Brain pericyte (primary cell): ENCODE measurements at regions not wholly inside any gene's neighbourhood (a gene's known extent, or its start where the extent isn't known, plus 50 kb on each side); places are given as distances from the start of the nearest gene placed in this dataset.
A peak's percentile ranks its signal among the peaks of the same experiment; 100 is the strongest.
"Not testable (repeated sequence)": the region's sequence is repeated elsewhere in the genome, so short reads cannot be mapped to it uniquely, and the experiment has no call there.

ENCODE experiments used
- DNase-seq: peaks from one replicate; pipeline ENCODE4 v3.0.0-alpha.2; 2012; ENCODE audit warnings: low read depth, low spot score

DNA sequence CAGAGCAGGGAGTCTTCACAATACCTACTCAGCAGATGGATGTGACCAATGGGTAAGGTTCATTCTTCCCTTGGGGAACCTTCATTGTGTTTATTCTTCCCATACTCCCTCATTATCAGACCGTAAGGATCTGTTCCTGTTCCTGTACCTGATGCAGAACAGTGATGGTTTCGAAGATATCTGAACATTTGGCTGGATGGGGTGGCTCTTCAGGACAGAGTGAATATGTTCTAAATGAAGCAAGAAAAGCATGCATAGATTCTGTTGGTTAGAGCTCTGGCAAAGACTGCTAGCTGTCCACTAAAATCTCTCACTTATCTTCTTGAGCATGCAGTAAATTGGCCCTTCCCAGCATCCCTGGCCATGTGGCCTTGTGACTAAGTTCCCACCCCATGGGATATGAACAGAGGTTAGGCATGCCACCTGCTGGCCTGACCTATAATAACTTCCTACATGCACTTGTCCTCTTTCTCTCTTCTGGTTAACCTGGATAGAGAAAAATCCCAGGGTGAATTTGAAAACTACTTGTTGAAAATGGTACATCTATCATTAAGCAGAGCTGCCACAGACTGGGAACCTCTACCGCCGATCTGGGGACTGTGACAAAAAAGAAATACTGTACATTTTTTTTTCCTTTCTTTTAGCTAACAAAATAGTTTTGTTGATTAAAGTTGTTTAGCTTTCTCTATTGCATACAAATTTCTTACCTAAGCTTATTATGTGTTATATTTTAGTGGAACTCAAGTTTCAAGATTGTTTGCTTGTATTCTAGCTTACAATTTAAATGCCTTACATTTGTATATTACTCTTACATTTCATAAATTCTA is 60.0 kb upstream of the BANK1 start:
- peak; percentile 18 for DNase-seq

DNA sequence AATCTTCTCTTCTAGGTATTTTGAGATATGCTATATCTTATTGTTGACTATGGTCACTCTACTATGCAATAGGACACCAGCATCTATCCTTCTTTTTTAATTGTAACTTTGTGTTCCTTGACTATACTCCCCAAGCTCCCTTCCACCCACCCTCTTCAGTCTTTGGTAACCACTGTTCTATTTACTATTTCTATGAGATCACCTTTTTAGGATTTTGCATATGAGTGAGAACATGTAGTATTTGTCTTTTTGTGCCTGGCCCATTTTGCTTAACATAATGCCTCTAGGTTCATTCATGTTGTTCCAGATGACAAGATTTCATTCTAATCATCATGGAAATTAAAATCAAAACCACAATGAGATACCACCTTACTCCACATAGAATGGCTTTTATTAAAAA is 63.3 kb upstream of the BANK1 start:
- no peak for DNase-seq

DNA sequence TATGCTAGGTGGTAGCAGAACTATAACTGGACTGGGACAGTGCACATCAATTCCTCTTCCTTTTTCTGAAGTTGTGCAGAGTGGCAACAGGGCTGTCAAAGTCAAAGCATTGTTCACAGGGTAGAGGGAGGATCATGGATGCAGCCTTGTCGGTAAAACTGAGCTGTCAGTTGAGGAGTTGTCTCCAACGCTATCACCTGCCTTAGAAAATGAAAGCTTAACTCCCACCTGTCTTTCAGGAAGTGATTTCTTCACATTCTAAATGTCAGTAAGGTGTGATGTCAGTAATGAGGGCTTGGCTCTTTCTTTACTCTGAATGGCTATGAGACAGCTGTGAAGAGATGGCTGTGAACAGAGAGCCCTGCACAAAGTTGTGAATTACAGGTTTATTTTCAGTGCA is 66.4 kb upstream of the BANK1 start:
- DNase-seq, result no peak

GRCh38 chr4:101718810-101719209 is 71.7 kb upstream of the BANK1 start:
- no peak for DNase-seq

DNA sequence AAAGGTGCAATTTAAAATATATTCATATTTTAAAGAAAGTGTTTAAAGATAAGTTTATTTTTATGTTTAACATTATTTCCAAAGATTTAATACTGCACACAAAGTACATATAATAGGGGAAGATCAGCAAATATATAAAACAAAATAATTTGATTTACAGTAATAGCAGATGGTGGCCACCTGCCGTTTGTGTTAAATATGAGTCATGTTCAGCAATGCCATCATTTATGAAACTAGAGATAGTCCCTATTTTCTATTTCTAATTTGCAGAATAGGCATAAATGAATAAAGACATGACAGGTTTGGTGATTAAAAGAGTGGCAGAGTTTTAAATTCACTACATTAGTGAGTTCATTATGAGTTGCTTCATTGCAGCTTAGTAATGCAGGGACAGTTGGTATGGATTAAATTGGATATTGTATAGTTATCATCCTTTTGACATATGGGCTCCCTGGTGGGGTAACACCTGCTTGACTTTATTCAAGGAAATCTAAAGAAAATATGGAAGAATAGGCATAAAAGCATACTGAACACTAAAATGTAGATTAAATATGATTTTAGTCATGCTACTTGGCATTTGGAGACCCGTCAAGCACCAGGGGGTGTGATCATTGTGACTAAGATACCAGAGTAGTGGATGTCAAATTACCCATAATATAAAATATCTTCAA is 78.8 kb upstream of the BANK1 start:
- DNase-seq, result peak; percentile 13

GRCh38 chr4:101710806-101711205 is 79.7 kb upstream of the BANK1 start:
- DNase-seq, result no peak

DNA sequence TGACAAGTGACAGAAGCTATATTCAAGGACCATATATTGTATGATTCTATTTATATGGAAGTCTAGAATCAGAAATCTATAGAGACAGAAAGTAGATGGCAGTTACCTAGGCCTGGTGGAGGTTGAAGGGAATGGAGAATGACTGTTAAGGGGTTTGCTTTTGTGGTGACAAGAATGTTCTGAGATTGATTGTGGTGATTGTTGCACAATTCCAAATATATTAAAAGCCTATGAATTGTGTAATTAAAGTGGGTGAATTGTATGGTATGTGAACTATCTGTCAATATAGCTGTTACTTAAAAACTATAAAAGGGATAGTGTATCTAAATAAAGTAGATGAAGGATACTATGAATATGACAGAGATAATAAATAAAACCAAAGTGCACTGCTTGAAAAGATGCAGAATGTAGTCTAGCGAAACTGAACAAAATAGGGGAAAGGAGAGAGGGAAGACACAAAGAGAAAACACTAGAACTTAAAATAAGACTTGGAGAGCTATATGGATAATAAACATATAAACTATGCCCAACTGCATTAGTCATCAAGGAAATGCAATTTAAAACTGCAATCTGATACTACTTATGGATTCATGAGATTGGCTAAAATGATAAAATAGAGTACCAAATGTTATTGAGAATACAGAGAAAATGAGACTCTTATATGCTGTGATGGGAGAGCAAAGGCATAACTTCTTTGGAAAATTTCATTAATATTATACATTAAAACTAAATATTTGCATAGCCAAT is 82.1 kb upstream of the BANK1 start:
- no peak for DNase-seq

DNA sequence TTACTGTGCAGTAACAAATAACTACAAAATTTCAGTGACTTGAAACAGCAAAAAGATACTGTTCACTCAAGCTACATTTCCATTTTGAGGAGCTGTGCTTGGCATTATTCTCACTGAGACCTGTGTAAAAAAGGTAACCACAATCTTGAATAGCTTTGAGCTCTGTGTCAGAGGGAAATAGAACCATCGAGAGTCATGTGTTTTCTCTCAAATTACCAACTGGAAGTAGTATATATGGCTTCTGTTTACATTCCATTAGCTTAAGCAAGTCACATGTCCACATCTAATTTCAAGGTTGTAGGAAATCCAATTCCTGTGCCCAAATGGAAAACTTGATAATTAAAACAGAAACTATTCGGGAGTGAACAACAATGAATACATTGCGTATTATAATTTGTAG is 82.9 kb upstream of the BANK1 start:
- no peak for DNase-seq

DNA sequence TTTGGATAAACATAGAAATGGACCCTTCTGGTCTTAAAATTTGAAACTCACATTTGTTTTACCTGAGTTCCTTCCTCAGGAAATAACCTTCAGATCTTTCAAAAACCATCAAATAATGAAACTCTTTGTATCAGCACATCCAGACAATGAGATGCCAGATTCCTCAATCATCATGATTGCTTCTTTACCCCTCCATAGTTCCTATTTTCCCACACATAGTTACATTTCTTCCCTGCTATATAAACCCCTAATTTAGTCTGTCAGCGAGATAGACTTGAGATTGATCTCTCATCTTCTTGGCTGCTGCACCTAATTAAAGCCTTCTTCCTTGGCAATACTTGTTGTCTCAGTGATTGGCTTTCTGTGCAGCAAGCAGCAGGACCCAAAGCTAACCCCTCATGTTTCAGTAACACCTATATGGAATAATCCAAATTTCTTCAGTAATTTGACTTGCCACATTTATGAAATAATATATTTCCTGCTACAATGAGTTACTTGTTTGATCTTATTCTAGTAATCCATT is 83.9 kb upstream of the BANK1 start:
- no peak for DNase-seq

DNA sequence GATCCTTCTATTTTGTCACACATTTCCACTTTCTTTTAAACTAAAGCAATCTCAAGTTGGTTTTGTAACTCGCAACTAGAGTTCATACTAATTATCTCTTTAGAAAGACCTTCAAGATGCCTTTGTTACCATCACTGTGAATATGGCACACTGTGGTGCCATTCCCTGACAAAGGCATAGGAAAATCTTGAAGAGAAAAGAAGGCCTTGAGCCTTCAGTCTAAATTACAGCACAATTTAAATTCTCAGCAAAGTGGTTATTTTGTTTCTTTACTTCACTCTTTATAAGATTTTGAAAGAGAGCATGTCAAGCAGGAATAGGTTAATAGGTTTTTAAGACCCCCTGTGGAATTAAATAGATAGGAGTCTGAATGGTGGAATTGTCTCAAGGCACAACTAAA is 89.0 kb upstream of the BANK1 start:
- DNase-seq, result no peak

- DNase-seq, result no peak
These were observed 90.9 kb upstream of the BANK1 start for GRCh38 chr4:101699441-101700124.

DNA sequence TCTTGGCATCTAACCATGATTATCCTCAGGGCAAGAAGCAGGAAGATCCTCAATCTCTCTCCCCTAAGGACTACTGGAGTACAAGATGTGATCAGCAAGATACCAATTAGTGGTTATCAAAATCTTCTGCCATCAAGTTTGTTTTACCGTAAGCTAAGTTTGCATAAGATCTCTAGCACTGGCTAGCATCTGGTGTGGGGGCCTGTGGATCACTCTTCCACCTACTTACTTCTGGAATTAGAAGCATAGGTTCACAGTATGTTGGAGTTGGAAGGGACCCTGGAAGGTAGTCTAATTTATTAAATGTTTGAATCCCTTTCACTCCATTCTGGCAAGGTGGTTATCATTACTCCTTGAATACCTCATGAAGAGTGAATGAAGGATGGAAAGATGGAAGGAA is 93.3 kb upstream of the BANK1 start:
- DNase-seq, result no peak

- no peak for DNase-seq
These were observed 94.1 kb upstream of the BANK1 start for GRCh38 chr4:101696276-101697010.

DNA sequence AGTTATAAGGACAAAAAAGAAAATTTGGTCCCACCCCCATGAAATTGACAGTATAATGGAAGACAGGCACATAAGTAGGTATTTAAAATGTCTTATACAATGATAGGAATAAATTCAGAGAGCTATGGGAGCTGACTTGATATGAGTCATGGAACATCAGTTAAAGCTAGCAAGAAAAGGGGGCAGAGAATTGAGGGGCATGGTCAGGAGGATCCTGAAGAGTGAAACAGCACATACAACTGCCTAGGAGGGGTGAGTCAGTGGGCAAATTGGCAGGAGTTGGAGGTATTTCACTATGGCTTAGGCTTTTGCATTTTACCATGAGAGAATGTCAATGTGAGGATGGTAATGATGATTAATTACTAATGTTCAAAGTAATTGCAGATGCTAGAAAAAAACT is 95.4 kb upstream of the BANK1 start:
- DNase-seq, result no peak

GRCh38 chr4:101694403-101694802 is 96.1 kb upstream of the BANK1 start:
- DNase-seq, result not testable (repeated sequence)

GRCh38 chr4:101693842-101694398 is 96.6 kb upstream of the BANK1 start:
- DNase-seq, result no peak

GRCh38 chr4:101689220-101689619 is 101.3 kb upstream of the BANK1 start:
- no peak for DNase-seq

- no peak for DNase-seq
These were observed 105.4 kb upstream of the BANK1 start for GRCh38 chr4:101685126-101685525.

- no peak for DNase-seq
These were observed 107.6 kb upstream of the BANK1 start for GRCh38 chr4:101682946-101683345.

DNA sequence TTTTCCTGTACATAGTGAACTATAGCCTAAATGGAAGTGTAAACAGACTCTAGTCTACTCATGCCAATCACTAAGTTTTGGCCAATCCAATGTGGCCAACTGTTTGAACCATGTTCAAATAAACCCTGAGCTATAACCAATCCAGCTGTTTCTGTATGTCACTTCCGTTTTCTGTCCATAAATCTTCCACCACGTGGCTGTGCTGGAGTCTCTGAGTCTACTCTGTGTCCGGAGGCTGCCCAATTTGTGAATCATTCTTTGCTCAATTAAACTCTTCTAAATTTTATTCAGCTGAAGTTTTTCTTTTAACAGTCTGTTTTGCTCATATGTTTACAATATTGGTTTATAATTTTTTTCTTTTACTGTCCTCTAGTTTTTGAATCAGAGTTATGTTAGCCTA is 112.3 kb upstream of the BANK1 start:
- DNase-seq, result no peak

DNA sequence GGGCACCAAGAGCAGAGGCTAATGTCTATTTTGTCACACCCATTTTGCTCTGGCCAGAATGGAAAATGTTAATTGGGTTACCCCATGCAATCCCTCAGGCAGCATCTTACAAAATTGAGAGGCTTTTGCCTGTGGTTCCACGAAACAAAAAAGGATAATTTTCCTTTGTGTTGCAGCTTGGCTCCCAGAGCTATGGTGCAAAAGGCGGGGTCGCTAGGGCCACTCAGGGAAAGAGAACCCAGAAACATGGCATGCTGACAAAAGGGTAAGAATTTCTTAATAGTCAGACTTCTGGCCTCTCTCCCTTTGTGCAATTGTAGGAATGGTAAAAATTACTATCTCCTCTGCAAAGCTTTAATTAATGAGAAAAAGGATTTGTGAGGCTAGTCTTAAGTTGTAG is 119.6 kb upstream of the BANK1 start:
- DNase-seq, result no peak
